Uterus (tissue), 2 donors: ENCODE measurements at regions not wholly inside any gene's neighbourhood (a gene's known extent, or its start where the extent isn't known, plus 50 kb on each side); places are given as distances from the start of the nearest gene placed in this dataset.

Source experiments
- POLR2A ChIP-seq, 2 donors: fragments of 450-650 bp; IDR thresholded peaks; one replicate each; pipeline ENCODE4 v1.6.1; 2016; ENCODE audit warnings: antibody characterized with exemption in 2 of 2, mild to moderate bottlenecking in 1 of 2, moderate library complexity in 1 of 2
- TF ChIP-seq, protein P1 (sequence below), 4 experiments: fragments of 200-600 bp in 2 of 4; fragments of 450-650 bp in 2 of 4; sonication (generic) in 2 of 4; IDR thresholded peaks; one replicate each; pipeline ENCODE4 v1.5.1; 2016 to 2019; ENCODE audit warnings: antibody characterized with exemption in 4 of 4, mild to moderate bottlenecking in 2 of 4, moderate library complexity in 1 of 4

DNA sequence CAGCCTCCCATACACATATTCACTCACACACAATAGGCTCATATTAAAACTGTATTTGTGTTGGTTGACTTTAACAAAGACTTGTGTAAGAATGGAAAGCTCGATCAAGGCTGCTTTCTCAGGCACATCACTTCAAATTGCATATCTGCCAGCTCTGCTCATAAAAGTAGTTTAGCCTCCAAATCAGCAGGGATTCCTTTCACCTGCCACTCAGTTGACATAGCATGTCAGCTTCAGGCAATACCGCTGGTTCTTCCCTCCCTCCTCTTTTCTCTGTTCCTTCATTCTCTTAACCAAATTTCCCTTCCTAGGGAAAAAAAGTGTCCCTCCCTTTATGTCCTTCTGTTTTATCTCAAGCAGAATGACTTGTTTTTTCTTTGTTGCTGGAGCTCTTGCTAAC is 450.4 kb upstream of the LARGE1 start:
- TF ChIP-seq, protein P1, sequence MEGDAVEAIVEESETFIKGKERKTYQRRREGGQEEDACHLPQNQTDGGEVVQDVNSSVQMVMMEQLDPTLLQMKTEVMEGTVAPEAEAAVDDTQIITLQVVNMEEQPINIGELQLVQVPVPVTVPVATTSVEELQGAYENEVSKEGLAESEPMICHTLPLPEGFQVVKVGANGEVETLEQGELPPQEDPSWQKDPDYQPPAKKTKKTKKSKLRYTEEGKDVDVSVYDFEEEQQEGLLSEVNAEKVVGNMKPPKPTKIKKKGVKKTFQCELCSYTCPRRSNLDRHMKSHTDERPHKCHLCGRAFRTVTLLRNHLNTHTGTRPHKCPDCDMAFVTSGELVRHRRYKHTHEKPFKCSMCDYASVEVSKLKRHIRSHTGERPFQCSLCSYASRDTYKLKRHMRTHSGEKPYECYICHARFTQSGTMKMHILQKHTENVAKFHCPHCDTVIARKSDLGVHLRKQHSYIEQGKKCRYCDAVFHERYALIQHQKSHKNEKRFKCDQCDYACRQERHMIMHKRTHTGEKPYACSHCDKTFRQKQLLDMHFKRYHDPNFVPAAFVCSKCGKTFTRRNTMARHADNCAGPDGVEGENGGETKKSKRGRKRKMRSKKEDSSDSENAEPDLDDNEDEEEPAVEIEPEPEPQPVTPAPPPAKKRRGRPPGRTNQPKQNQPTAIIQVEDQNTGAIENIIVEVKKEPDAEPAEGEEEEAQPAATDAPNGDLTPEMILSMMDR (IDR thresholded peaks at IDR 0.05): no peak
- no peak for TF ChIP-seq POLR2A (IDR thresholded peaks at IDR 0.05)
